Esophagus muscularis mucosa (tissue), 4 donors: ENCODE measurements at regions not wholly inside any gene's neighbourhood (a gene's known extent, or its start where the extent isn't known, plus 50 kb on each side); places are given as distances from the start of the nearest gene placed in this dataset.
A peak's percentile ranks its signal among the peaks of the same experiment; 100 is the strongest.

Experiments used
- DNase-seq: peaks from one replicate; pipeline ENCODE4 v3.0.0-alpha.2; 2017; ENCODE audit errors: extremely low spot score
- H3K27ac ChIP-seq, 4 donors: fragments of 200-600 bp; sonication (generic); replicated peaks in 1 of 4; 1 replicate in 3 of 4; 2 replicates in 1 of 4; pipeline ENCODE4 v1.5.1; 2016 to 2019; ENCODE audit warnings: mild to moderate bottlenecking in 1 of 4
- H3K27me3 ChIP-seq, 4 donors: fragments of 200-600 bp; sonication (generic); one replicate each; pipeline versions ENCODE4 v1.5.1 to v1.6.0; 2016 to 2019
- H3K36me3 ChIP-seq, 4 donors: fragments of 200-600 bp; sonication (generic); one replicate each; pipeline ENCODE4 v1.5.1; 2016 to 2019
- H3K4me1 ChIP-seq, 4 donors: fragments of 200-600 bp; sonication (generic); one replicate each; pipeline ENCODE4 v1.5.1; 2016 to 2019
- H3K4me3 ChIP-seq, 4 donors: fragments of 200-600 bp; sonication (generic); 1 replicate in 2 of 4; 2 replicates in 2 of 4; pipeline ENCODE4 v1.5.1; 2016 to 2019; ENCODE audit warnings: mild to moderate bottlenecking in 4 of 4, moderate library complexity in 1 of 4
- H3K9me3 ChIP-seq, 4 donors: fragments of 200-600 bp; sonication (generic); 1 replicate in 3 of 4; 2 replicates in 1 of 4; pipeline ENCODE4 v1.5.1; 2016 to 2019
- EP300 ChIP-seq: sonication (generic); formaldehyde crosslinking; IDR thresholded peaks from one replicate; pipeline ENCODE4 v1.6.1; 2017; ENCODE audit warnings: antibody characterized with exemption
- POLR2A ChIP-seq: fragments of 450-650 bp; IDR thresholded peaks from one replicate; pipeline ENCODE4 v1.6.1; 2017; ENCODE audit warnings: antibody characterized with exemption, moderate library complexity, mild to moderate bottlenecking, low read depth
- POLR2AphosphoS5 ChIP-seq, 2 donors: sonication (generic); formaldehyde crosslinking; IDR thresholded peaks; one replicate each; pipeline ENCODE4 v1.6.1; 2017; ENCODE audit warnings: antibody characterized with exemption in 2 of 2
- WGBS: methylation state at CpG from one replicate; pipeline ENCODE4 v1.1.5; 2018; 5-methylcytosine and 5-hydroxymethylcytosine counted together
- intact Hi-C: fragments of 100-400 bp; cut with DNase I; formaldehyde crosslinking; loops from one replicate; pipeline ENCODE4 v1.15.1; 2023
- TF ChIP-seq, protein P1 (sequence below), 3 experiments: fragments of 200-600 bp in 2 of 3; fragments of 450-650 bp in 1 of 3; sonication (generic) in 2 of 3; IDR thresholded peaks; one replicate each; pipeline ENCODE4 v1.5.1; 2017 to 2019; ENCODE audit warnings: antibody characterized with exemption in 3 of 3, mild to moderate bottlenecking in 2 of 3, moderate library complexity in 1 of 3

DNA sequence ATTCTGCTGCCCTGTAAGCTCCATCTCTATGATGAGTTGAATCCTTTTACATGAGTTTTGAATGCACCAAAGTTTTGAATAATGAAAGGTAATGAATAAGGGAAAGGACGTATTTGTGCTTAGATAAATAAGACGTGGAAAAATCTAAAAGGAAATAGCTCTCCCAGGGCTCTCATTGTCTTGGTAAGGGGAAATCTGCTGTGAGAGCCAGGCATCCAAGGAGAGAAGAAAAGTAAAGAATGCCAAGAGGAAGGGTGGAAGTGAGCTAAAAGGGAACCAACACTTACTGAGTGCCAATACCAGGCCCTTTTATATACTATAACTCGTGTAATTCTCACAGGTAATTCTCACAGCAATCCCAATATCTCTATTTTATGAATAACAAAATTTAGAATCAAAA lies 62.6 kb upstream of the KLHL13 start:
- WGBS, result 46% methylated on average over 3 of the region's 3 CpGs
- intact Hi-C loops, result no loop called here
- TF ChIP-seq, protein P1, sequence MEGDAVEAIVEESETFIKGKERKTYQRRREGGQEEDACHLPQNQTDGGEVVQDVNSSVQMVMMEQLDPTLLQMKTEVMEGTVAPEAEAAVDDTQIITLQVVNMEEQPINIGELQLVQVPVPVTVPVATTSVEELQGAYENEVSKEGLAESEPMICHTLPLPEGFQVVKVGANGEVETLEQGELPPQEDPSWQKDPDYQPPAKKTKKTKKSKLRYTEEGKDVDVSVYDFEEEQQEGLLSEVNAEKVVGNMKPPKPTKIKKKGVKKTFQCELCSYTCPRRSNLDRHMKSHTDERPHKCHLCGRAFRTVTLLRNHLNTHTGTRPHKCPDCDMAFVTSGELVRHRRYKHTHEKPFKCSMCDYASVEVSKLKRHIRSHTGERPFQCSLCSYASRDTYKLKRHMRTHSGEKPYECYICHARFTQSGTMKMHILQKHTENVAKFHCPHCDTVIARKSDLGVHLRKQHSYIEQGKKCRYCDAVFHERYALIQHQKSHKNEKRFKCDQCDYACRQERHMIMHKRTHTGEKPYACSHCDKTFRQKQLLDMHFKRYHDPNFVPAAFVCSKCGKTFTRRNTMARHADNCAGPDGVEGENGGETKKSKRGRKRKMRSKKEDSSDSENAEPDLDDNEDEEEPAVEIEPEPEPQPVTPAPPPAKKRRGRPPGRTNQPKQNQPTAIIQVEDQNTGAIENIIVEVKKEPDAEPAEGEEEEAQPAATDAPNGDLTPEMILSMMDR (IDR thresholded peaks at IDR 0.05), result no peak
- TF ChIP-seq EP300 (no peak), POLR2A (no peak), POLR2AphosphoS5 (IDR thresholded peaks at IDR 0.05) (no peak)

DNA sequence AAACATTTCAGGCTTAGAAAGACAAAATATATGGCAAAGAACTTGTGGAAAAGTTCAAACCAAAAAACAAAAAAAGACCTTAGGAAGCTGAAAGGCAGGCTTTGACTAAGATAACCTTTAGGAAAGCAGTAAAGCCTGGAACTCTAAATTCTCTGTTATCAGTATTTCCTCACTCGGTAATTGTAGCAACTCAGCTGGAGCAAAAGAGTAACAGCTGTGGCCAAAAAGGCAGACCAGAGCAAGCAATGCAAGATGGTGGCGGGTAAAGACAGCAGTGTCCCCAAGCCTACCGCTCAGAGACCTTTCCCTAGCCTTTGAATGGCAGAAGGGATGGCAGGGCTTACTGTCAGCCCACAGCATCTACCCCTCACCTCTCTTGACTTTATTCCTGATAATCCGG lies 63.1 kb upstream of the KLHL13 start:
- TF ChIP-seq, protein P1 (IDR thresholded peaks at IDR 0.05), result no peak
- TF ChIP-seq POLR2AphosphoS5 (IDR thresholded peaks at IDR 0.05), result no peak
- TF ChIP-seq POLR2A, result no peak
- TF ChIP-seq EP300, result no peak
- H3K4me1 ChIP-seq, result peaks cover 0 to 14% (median 9%) of the 10 kb centered on the region in 4 donors
- DNase-seq, result no peak
- H3K4me3 ChIP-seq, result no peak overlapping the region
- no peaks in the 10 kb centered on the region for H3K36me3 ChIP-seq
- H3K27me3 ChIP-seq, result no peaks in the 10 kb centered on the region
- 84% methylated on average over 4 of the region's 4 CpGs for WGBS
- intact Hi-C loops, result no loop called here
- no peaks in the 10 kb centered on the region for H3K9me3 ChIP-seq
- H3K27ac ChIP-seq, result no peak overlapping the region

More for the DNA sequence above, 62.6 kb upstream of the KLHL13 start:
- Histone ChIP-seq H3K27ac (no peak overlapping the region), H3K27me3 (no peaks in the 10 kb centered on the region), H3K9me3 (no peaks in the 10 kb centered on the region), H3K4me1 (peaks cover 0 to 14% (median 10%) of the 10 kb centered on the region in 4 donors), H3K4me3 (no peak overlapping the region), H3K36me3 (no peaks in the 10 kb centered on the region)
- DNase-seq, result no peak

GRCh38 chrX:118181030-118181429 lies 64.4 kb upstream of the KLHL13 start:
- WGBS, result 40% methylated on average over 4 of the region's 4 CpGs
- DNase-seq, result no peak
- intact Hi-C loops, result no loop called here
- H3K4me1 ChIP-seq, result peaks cover 0 to 14% (median 8%) of the 10 kb centered on the region in 4 donors
- TF ChIP-seq POLR2AphosphoS5 (IDR thresholded peaks at IDR 0.05), result no peak
- no peak for TF ChIP-seq POLR2A
- TF ChIP-seq, protein P1 (IDR thresholded peaks at IDR 0.05), result no peak
- TF ChIP-seq EP300, result no peak
- no peak overlapping the region for H3K4me3 ChIP-seq
- H3K27me3 ChIP-seq, result no peaks in the 10 kb centered on the region
- no peaks in the 10 kb centered on the region for H3K9me3 ChIP-seq
- no peaks in the 10 kb centered on the region for H3K36me3 ChIP-seq
- peak overlapping the region in 1 of 4 donors; percentile 7 for H3K27ac ChIP-seq

DNA sequence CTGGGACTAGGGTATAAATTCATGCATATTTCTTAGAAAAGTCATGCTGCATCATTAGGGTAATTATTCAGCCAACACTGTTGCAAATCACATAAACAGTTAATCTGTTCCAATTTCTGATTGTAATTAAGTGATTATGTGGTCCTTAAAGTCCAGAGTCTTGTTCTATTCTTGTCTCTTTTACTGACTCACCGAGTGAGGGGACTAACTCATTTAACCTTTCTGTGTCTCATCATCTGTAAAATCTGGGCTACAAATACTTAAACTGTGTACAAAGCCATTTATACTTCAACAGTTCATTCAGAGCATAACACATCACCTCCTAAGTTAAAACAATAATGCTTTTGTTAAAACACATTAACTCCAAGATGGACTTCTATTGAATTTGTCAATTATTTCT lies 65.4 kb upstream of the KLHL13 start:
- Histone ChIP-seq H3K27ac (peak overlapping the region in 1 of 4 donors; percentile 7), H3K36me3 (no peaks in the 10 kb centered on the region), H3K4me1 (peaks cover 0 to 14% (median 8%) of the 10 kb centered on the region in 4 donors), H3K4me3 (no peak overlapping the region), H3K9me3 (no peaks in the 10 kb centered on the region), H3K27me3 (no peaks in the 10 kb centered on the region)
- no peak for DNase-seq
- intact Hi-C loops, result no loop called here
- TF ChIP-seq POLR2A (no peak), POLR2AphosphoS5 (IDR thresholded peaks at IDR 0.05) (no peak)
- 15% methylated on average over 1 of the region's 1 CpG for WGBS

DNA sequence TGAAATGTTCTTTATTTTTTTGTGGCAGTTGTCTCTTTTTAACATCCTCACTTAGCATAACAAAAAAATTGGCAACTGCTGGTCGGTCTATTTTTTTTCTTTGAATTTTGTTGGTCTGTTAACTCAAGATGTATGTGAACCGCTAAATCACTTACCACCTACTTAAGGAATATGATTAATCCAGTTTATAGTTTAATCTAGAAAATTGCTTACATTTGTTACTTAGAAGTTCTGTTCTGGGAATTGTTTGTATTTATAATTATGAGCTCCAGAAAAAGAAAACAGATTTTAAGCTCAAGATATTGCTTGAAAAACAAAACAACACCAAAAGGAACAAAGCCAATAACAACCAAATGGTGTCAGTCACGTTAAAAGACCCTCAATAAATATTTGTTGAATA lies 66.1 kb upstream of the KLHL13 start:
- no peak for DNase-seq
- TF ChIP-seq, protein P1 (IDR thresholded peaks at IDR 0.05), result no peak
- TF ChIP-seq EP300 (no peak), POLR2A (no peak), POLR2AphosphoS5 (IDR thresholded peaks at IDR 0.05) (no peak)
- Histone ChIP-seq H3K27me3 (no peaks in the 10 kb centered on the region), H3K4me1 (peaks cover 0 to 14% (median 8%) of the 10 kb centered on the region in 4 donors), H3K4me3 (no peak overlapping the region), H3K9me3 (no peaks in the 10 kb centered on the region), H3K36me3 (no peaks in the 10 kb centered on the region), H3K27ac (no peak overlapping the region)
- 47% methylated on average over 3 of the region's 3 CpGs for whole genome bisulfite sequencing
- intact Hi-C loops, result no loop called here
